ENCODE measurements at regions not wholly inside any gene's neighbourhood (a gene's known extent, or its start where the extent isn't known, plus 50 kb on each side); places are given as distances from the start of the nearest gene placed in this dataset.

- in situ Hi-C loops (cut with MboI) = no loop called here
- Histone ChIP-seq H3K27ac (ENCODE audit: control insufficient read depth, insufficient read depth) (no peak overlapping the region), H3K9ac (ENCODE audit: control insufficient read depth, insufficient read depth, low read length) (no peak overlapping the region), H4K20me1 (ENCODE audit: control insufficient read depth, insufficient read depth) (no peaks in the 10 kb centered on the region), H3K36me3 (ENCODE audit: control insufficient read depth in 2 of 2, insufficient read depth in 2 of 2, low read length in 1 of 2) (no peaks in the 10 kb centered on the region), H3K9me3 (replicated peaks; ENCODE audit: control insufficient read depth, insufficient read depth, low read length) (no peaks in the 10 kb centered on the region), H2AFZ (ENCODE audit: control insufficient read depth, low read depth, low read length) (no peak overlapping the region), H3K79me2 (ENCODE audit: control insufficient read depth, insufficient read depth, low read length) (no peaks in the 10 kb centered on the region), H3K4me2 (ENCODE audit: control insufficient read depth, insufficient read depth) (no peak overlapping the region), H3K27me3 (replicated peaks in 1 of 2; ENCODE audit: control insufficient read depth in 2 of 2, insufficient read depth in 2 of 2, low read length in 1 of 2) (no peaks in the 10 kb centered on the region), H3K4me3 (no peak overlapping the region), H3K4me1 (ENCODE audit: control insufficient read depth, insufficient read depth, low read length) (no peaks in the 10 kb centered on the region)
- intact Hi-C loops (cut with micrococcal nuclease; ENCODE audit: unreplicated experiment) = no loop called here
- RAD21 ChIA-PET (ENCODE audit: unreplicated experiment) = no interaction called here
- SMC1A ChIA-PET (ENCODE audit: uncharacterized antibody, unreplicated experiment) = no interaction called here
- BruUV-seq (replicated peaks) = no TSS peak
- WGBS (ENCODE audit: insufficient coverage, insufficient replicate concordance, low lambda C conversion rate, missing lambda C conversion rate) = 3% methylated on average over 2 of the region's 2 CpGs
- FAIRE-seq (no peak), ATAC-seq (no peak), DNase-seq (ENCODE audit: low read depth, low spot score) (no peak)
- TF ChIP-seq SIX5 (IDR thresholded peaks at IDR 0.05; ENCODE audit: low read depth, low read length, severe bottlenecking) (no peak), BMI1 (IDR thresholded peaks at IDR 0.05; ENCODE audit: borderline replicate concordance) (no peak), ASH2L (IDR thresholded peaks at IDR 0.05; ENCODE audit: borderline replicate concordance, low read depth) (no peak), CHD2 (IDR thresholded peaks at IDR 0.05; ENCODE audit: borderline replicate concordance, low read depth, low read length) (no peak)
- POLR2A ChIA-PET = no interaction called here
- CTCF ChIA-PET = no interaction called here
Observed at GRCh38 chr3:64925575-64925974, 237.8 kb upstream of the ADAMTS9 start.

GRCh38 chr3:64924961-64925360 is 237.2 kb upstream of the ADAMTS9 start:
- Histone ChIP-seq H3K27ac (ENCODE audit: control insufficient read depth, insufficient read depth) (no peak overlapping the region), H3K4me1 (ENCODE audit: control insufficient read depth, insufficient read depth, low read length) (no peaks in the 10 kb centered on the region), H3K36me3 (ENCODE audit: control insufficient read depth in 2 of 2, insufficient read depth in 2 of 2, low read length in 1 of 2) (no peaks in the 10 kb centered on the region), H3K9ac (ENCODE audit: control insufficient read depth, insufficient read depth, low read length) (no peak overlapping the region), H3K79me2 (ENCODE audit: control insufficient read depth, insufficient read depth, low read length) (no peaks in the 10 kb centered on the region), H4K20me1 (ENCODE audit: control insufficient read depth, insufficient read depth) (no peaks in the 10 kb centered on the region), H3K27me3 (replicated peaks in 1 of 2; ENCODE audit: control insufficient read depth in 2 of 2, insufficient read depth in 2 of 2, low read length in 1 of 2) (no peaks in the 10 kb centered on the region), H3K4me3 (no peak overlapping the region), H3K9me3 (replicated peaks; ENCODE audit: control insufficient read depth, insufficient read depth, low read length) (no peaks in the 10 kb centered on the region), H2AFZ (ENCODE audit: control insufficient read depth, low read depth, low read length) (no peak overlapping the region), H3K4me2 (ENCODE audit: control insufficient read depth, insufficient read depth) (no peak overlapping the region)
- in situ Hi-C loops (cut with MboI) = no loop called here
- no TSS peak for BruUV-seq (replicated peaks)
- no peak for ATAC-seq
- 23% methylated on average over 2 of the region's 2 CpGs for WGBS (ENCODE audit: insufficient coverage, insufficient replicate concordance, low lambda C conversion rate, missing lambda C conversion rate)
- ChIA-PET CTCF (no interaction called here), SMC1A (ENCODE audit: uncharacterized antibody, unreplicated experiment) (no interaction called here), POLR2A (no interaction called here), RAD21 (ENCODE audit: unreplicated experiment) (no interaction called here)
- intact Hi-C loops (cut with micrococcal nuclease; ENCODE audit: unreplicated experiment) = no loop called here
- DNase-seq (ENCODE audit: low read depth, low spot score) = no peak
- FAIRE-seq = no peak
- no peak for TF ChIP-seq PAX8 (IDR thresholded peaks at IDR 0.05)
- TF ChIP-seq RCOR1 (conservative IDR thresholded peaks at IDR 0.05; ENCODE audit: low read depth, low read length) = no peak
- TF ChIP-seq FOXM1 (IDR thresholded peaks at IDR 0.05; ENCODE audit: low read depth, low read length) = no peak
- TF ChIP-seq WRNIP1 (IDR thresholded peaks at IDR 0.05; ENCODE audit: borderline replicate concordance, low read depth, low read length) = no peak
- no peak for TF ChIP-seq JUND (IDR thresholded peaks at IDR 0.05; ENCODE audit: low read depth, low read length)
- TF ChIP-seq SREBF2 (IDR thresholded peaks at IDR 0.05; ENCODE audit: low read length) = no peak
- no peak for TF ChIP-seq E4F1 (IDR thresholded peaks at IDR 0.05; ENCODE audit: borderline replicate concordance, partially characterized antibody)
- TF ChIP-seq ZNF207 (IDR thresholded peaks at IDR 0.05; ENCODE audit: borderline replicate concordance) = no peak
- TF ChIP-seq SP1 (IDR thresholded peaks at IDR 0.05; ENCODE audit: low read depth, low read length) = no peak
- TF ChIP-seq YY1 (IDR thresholded peaks at IDR 0.05; ENCODE audit: low read depth, low read length) = no peak
- no peak for TF ChIP-seq PKNOX1 (IDR thresholded peaks at IDR 0.05)
- TF ChIP-seq ZNF24 (IDR thresholded peaks at IDR 0.05) = no peak

Measured in GM12878 (cell line).